A673 (cell line): ENCODE measurements at regions not wholly inside any gene's neighbourhood (a gene's known extent, or its start where the extent isn't known, plus 50 kb on each side); places are given as distances from the start of the nearest gene placed in this dataset.

Experiments
- CTCF ChIP-seq: fragments of 300-800, 200-600 bp; sonication (generic); conservative IDR thresholded peaks from 2 replicates; pipeline ENCODE4 v1.5.1; 2017; ENCODE audit warnings: low read depth, mild to moderate bottlenecking, antibody characterized with exemption, low read length, moderate library complexity, mixed read lengths
- EZH2 ChIP-seq: fragments of 200-600 bp; sonication (generic); IDR thresholded peaks from 2 replicates; pipeline ENCODE4 v1.6.1; 2017; ENCODE audit warnings: borderline replicate concordance, low read depth, mild to moderate bottlenecking, mixed read lengths, antibody characterized with exemption, low read length; ENCODE audit not compliant: poor library complexity, severe bottlenecking

DNA sequence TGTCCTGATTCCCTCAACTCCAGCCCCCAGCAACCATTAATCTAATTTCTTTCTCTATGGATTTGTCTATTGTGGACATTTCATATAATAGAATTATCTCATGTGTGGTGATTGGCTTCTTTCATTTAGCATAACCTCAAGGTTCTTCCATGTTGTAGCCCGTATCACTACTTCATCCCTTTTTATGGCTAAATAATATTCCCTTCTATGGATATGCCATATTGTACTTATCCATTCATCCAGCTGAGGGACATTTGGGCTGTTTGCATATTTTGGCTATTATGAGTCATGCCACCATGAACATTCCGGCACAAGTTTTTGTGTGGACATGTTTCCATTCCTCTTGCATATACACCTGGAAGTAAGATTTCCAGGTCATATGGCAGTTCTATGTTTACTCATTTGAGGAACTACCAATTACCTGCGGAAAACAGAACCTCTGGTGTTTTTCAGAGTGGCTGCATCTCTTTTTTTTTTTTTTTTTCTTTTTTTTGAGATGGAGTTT, 108.7 kb upstream of the MAP1LC3B2 start:
- TF ChIP-seq CTCF: no peak
- no peak for TF ChIP-seq EZH2
